ENCODE measurements at regions not wholly inside any gene's neighbourhood (a gene's known extent, or its start where the extent isn't known, plus 50 kb on each side); places are given as distances from the start of the nearest gene placed in this dataset.

GRCh38 chr11:27857014-27857413 lies 156.8 kb upstream of the BDNF start:
- no peak for DNase-seq (ENCODE audit: low read depth)
- Histone ChIP-seq H3K27me3 (ENCODE audit: control insufficient read depth, insufficient read depth, low read length) (peaks cover 2% of the 10 kb centered on the region), H3K4me3 (ENCODE audit: low read depth, low read length) (no peak overlapping the region), H3K36me3 (ENCODE audit: control insufficient read depth, insufficient read depth, low read length) (no peaks in the 10 kb centered on the region)
- TF ChIP-seq CTCF (IDR thresholded peaks at IDR 0.05; ENCODE audit: insufficient read depth, low read length, severe bottlenecking), result no peak
- no peak for FAIRE-seq

DNA sequence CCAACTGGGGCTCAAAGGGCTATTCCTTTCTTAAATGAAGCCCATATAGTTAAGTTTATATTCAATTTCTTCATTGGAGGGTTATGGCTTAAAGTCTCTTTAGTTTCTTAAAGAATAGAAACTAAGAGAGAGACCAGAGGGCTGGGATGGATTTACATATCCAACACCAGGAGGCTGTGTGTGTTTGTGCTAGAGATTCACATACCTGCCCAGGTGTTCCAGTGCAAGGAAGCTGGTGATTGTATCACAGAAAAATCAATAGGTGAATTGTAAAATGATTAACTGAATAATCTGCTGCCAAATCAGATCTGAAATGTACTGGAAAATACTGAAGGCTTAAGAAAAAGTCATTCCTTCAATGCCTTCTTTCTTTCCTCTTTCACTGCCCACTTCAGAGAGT lies 148.2 kb upstream of the BDNF start:
- DNase-seq (ENCODE audit: low read depth) (no peak), FAIRE-seq (no peak)
- Histone ChIP-seq H3K27me3 (ENCODE audit: control insufficient read depth, insufficient read depth, low read length) (peaks cover 2% of the 10 kb centered on the region), H3K36me3 (ENCODE audit: control insufficient read depth, insufficient read depth, low read length) (no peaks in the 10 kb centered on the region), H3K4me3 (ENCODE audit: low read depth, low read length) (no peak overlapping the region)
- no peak for TF ChIP-seq CTCF (IDR thresholded peaks at IDR 0.05; ENCODE audit: insufficient read depth, low read length, severe bottlenecking)

DNA sequence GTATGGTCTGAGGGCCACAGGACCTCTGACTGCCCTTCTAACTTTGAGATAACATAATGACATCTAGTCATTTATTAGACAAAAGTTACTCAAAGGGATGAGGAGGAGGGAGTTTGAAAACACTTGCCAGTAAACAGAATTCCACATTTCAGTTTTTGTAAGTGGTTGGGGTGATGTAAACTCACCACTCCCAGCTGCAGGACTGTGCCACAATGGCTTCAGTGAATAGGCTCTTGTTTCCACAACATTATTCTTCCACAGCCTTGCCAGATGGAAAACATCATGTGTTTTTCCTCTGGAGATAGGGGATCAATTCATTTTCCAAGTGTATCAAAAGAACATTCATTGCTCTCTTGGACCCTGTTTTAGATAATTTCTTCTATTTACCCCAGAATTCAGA lies 147.2 kb upstream of the BDNF start:
- no peak for TF ChIP-seq CTCF (IDR thresholded peaks at IDR 0.05; ENCODE audit: insufficient read depth, low read length, severe bottlenecking)
- DNase-seq (ENCODE audit: low read depth) (no peak), FAIRE-seq (no peak)
- Histone ChIP-seq H3K36me3 (ENCODE audit: control insufficient read depth, insufficient read depth, low read length) (no peaks in the 10 kb centered on the region), H3K27me3 (ENCODE audit: control insufficient read depth, insufficient read depth, low read length) (peaks cover 2% of the 10 kb centered on the region), H3K4me3 (ENCODE audit: low read depth, low read length) (no peak overlapping the region)

DNA sequence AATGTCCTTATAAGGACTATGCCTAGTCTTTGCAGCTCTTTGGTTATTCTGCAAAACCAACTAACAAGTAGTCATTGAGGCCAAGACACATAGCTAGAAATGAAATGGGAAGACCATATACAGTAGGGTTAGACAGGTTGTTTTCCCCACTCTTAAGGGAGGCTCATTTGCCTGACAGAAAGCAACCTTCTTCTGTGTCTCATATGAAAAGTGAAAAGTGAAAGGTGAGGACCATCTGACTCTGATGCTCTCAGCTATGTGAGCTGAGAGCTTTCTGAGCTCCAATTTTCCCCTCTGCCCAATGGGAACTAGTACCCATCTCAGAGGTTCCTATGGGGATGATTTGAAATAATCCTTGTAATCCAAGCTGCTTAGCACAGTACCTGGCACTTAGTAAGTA lies 142.0 kb upstream of the BDNF start:
- Histone ChIP-seq H3K4me3 (ENCODE audit: low read depth, low read length) (no peak overlapping the region), H3K36me3 (ENCODE audit: control insufficient read depth, insufficient read depth, low read length) (no peaks in the 10 kb centered on the region), H3K27me3 (ENCODE audit: control insufficient read depth, insufficient read depth, low read length) (no peaks in the 10 kb centered on the region)
- no peak for DNase-seq (ENCODE audit: low read depth)
- no peak for FAIRE-seq
- no peak for TF ChIP-seq CTCF (IDR thresholded peaks at IDR 0.05; ENCODE audit: insufficient read depth, low read length, severe bottlenecking)

- DNase-seq (ENCODE audit: low read depth) (no peak), FAIRE-seq (no peak)
- no peak for TF ChIP-seq CTCF (IDR thresholded peaks at IDR 0.05; ENCODE audit: insufficient read depth, low read length, severe bottlenecking)
- Histone ChIP-seq H3K27me3 (ENCODE audit: control insufficient read depth, insufficient read depth, low read length) (no peaks in the 10 kb centered on the region), H3K36me3 (ENCODE audit: control insufficient read depth, insufficient read depth, low read length) (no peaks in the 10 kb centered on the region), H3K4me3 (ENCODE audit: low read depth, low read length) (no peak overlapping the region)
These were observed 140.8 kb upstream of the BDNF start for GRCh38 chr11:27841023-27841422.

- no peaks in the 10 kb centered on the region for H3K36me3 ChIP-seq (ENCODE audit: control insufficient read depth, insufficient read depth, low read length)
- DNase-seq (ENCODE audit: low read depth) (peak; percentile 37), FAIRE-seq (no peak)
- H3K27me3 ChIP-seq (ENCODE audit: control insufficient read depth, insufficient read depth, low read length), result no peaks in the 10 kb centered on the region
- H3K4me3 ChIP-seq (ENCODE audit: low read depth, low read length), result no peak overlapping the region
- peak; percentile 43 for TF ChIP-seq CTCF (IDR thresholded peaks at IDR 0.05; ENCODE audit: insufficient read depth, low read length, severe bottlenecking)
These were observed 139.1 kb upstream of the BDNF start for GRCh38 chr11:27839226-27839913.

All from bronchial epithelial cell (primary cell).